ENCODE measurements at regions not wholly inside any gene's neighbourhood (a gene's known extent, or its start where the extent isn't known, plus 50 kb on each side); places are given as distances from the start of the nearest gene placed in this dataset.

- peak; percentile 63 to 65 for DNase-seq
Observed at GRCh38 chr3:70120357-70120966, 120.9 kb downstream of the SAMMSON start.

DNA sequence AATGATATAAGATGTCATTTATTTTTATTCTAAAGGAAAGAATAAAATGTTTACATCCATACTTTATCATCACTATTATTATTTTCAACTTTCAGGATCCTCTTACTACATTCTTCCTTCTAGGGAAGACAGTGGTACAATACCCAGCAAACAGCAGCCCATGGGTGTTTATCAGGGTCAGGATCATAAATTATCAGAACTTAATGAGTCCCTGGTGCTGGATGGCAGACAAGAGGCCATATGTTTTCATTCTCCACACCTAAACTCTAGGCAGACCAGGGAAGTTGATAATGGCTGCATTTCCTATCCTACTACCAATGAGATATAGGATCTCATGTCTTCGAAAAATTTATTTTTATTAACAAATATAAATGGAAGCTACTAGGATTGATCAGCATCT lies 127.7 kb downstream of the SAMMSON start:
- no peak for DNase-seq

DNA sequence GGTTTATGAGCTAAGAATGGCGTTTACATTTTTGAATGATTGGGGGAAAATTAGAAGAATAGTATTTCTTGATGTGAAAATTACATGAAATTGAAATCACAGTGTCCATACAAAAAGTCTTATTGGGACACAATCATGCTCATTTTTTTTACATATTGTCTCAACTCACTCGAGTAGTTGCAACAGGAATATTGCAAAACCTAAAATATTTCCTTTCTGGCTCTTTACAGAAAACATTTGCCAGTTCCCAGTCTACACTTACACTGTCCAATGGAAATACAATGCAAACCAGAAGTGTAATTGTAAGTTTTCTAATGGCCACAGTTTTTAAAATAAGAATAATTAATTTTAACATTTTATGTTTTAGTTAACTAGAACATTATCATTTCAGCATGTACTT lies 137.8 kb downstream of the SAMMSON start:
- DNase-seq: no peak

- DNase-seq: no peak
Observed at GRCh38 chr3:70138606-70139005, 139.1 kb downstream of the SAMMSON start.
